DND-41 (cell line): ENCODE measurements at regions not wholly inside any gene's neighbourhood (a gene's known extent, or its start where the extent isn't known, plus 50 kb on each side); places are given as distances from the start of the nearest gene placed in this dataset.

Experiments
- ATAC-seq: fragments of 200-7000 bp; cut with Tn5 transposase; 3 replicates; pipeline ENCODE4 v1.9.1; 2021; ENCODE audit warnings: low read depth; ENCODE audit not compliant: insufficient read depth
- DNase-seq: peaks from one replicate; pipeline ENCODE4 v3.0.0-alpha.2; 2020
- H2AFZ ChIP-seq: 2 replicates; pipeline ENCODE4 v1.6.0; 2012; ENCODE audit warnings: low read depth, low read length
- H3K27ac ChIP-seq: 2 replicates; pipeline ENCODE4 v1.5.1; 2012; ENCODE audit warnings: low read length, inconsistent platforms
- H3K27me3 ChIP-seq: fragments of 200-600 bp; sonication (generic); 2 replicates; pipeline ENCODE4 v1.6.0; 2012; ENCODE audit warnings: low read length, mild to moderate bottlenecking, inconsistent platforms; ENCODE audit not compliant: insufficient read depth, poor library complexity
- H3K36me3 ChIP-seq: 2 replicates; pipeline ENCODE4 v1.5.1; 2012; ENCODE audit warnings: low read length, inconsistent platforms; ENCODE audit not compliant: insufficient read depth
- H3K4me1 ChIP-seq: 2 replicates; pipeline ENCODE4 v1.5.1; 2012; ENCODE audit warnings: mild to moderate bottlenecking, low read length; ENCODE audit not compliant: insufficient read depth
- H3K4me2 ChIP-seq: 2 replicates; pipeline ENCODE4 v1.6.0; 2012; ENCODE audit warnings: mild to moderate bottlenecking, moderate library complexity, low read length, inconsistent platforms; ENCODE audit not compliant: insufficient read depth
- H3K4me3 ChIP-seq, 2 experiments: fragments of 200-600 bp in 1 of 2; shearing (Covaris generic) in 1 of 2; 2 replicates each; pipeline ENCODE4 v1.5.1; 2012 to 2016; ENCODE audit warnings: inconsistent platforms in 2 of 2, low read length in 2 of 2, mild to moderate bottlenecking in 2 of 2, low read depth in 1 of 2, moderate library complexity in 1 of 2
- H3K79me2 ChIP-seq: 2 replicates; pipeline ENCODE4 v1.6.0; 2012; ENCODE audit warnings: low read length, inconsistent platforms; ENCODE audit not compliant: insufficient read depth
- H3K9ac ChIP-seq: 2 replicates; pipeline ENCODE4 v1.6.0; 2012; ENCODE audit warnings: low read depth, mild to moderate bottlenecking, inconsistent platforms, low read length, moderate library complexity
- H3K9me3 ChIP-seq: 2 replicates; pipeline ENCODE4 v1.5.1; 2012; ENCODE audit warnings: low read length, moderate library complexity, mild to moderate bottlenecking, inconsistent platforms; ENCODE audit not compliant: insufficient read depth, severe bottlenecking
- H4K20me1 ChIP-seq: 2 replicates; pipeline ENCODE4 v1.6.0; 2012; ENCODE audit warnings: low read length; ENCODE audit not compliant: insufficient read depth
- EZH2 ChIP-seq: IDR thresholded peaks from 3 replicates; pipeline ENCODE4 v1.6.1; 2012; ENCODE audit warnings: borderline replicate concordance, low read depth, mild to moderate bottlenecking, moderate library complexity, low read length, inconsistent platforms; ENCODE audit not compliant: severe bottlenecking
- TF ChIP-seq, protein P1 (sequence below): IDR thresholded peaks from 2 replicates; pipeline ENCODE4 v1.5.1; 2012; ENCODE audit warnings: borderline replicate concordance, low read length, moderate library complexity, mild to moderate bottlenecking; ENCODE audit not compliant: poor library complexity, severe bottlenecking; ENCODE audit errors: extremely low read depth

DNA sequence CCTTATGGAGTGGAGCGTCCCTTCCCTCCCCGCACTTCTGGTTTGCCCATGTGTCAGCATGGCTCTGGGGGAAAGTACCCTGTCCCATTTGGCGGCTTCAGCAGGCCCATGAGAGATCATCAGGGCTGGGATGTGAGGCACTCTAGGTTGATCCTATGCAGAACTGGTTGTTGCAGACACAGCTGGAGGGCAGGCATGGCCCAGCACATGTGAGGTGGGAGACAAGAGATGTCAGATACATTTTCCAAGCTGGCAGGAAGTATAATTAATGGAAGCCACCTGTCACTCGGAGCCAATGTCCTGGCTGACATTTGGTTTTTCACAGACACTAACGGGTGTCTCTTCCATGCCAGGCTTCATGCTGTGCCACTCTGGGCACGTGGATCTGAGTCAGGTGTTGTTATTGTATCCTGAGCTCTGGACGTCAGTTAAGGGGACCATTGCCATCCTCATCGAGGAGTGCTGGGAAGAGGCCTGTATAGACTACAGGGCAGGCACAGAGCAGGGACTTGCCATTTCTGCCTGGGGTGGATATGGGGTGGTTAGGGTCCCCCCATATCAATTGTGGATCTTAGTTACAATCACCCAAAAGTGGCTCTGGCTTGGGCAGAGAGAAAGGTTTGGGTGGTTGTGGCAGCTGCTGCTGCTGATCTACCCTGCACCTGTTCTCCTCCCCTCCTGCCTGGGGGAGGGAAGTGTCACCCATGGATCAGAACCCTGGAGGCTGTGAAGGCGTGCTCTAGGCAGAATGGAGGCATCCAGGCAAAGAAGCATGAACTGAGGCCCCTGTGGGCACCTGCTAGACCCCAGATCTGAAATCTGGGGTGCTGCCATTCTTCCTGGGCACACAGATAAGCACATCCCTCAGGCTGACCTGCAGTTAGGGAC, 140.7 kb downstream of the FBLN2 start:
- Histone ChIP-seq H3K4me2 (no peak overlapping the region), H4K20me1 (no peaks in the 10 kb centered on the region), H2AFZ (no peak overlapping the region), H3K79me2 (no peaks in the 10 kb centered on the region), H3K9me3 (no peaks in the 10 kb centered on the region), H3K27me3 (peaks cover 9% of the 10 kb centered on the region), H3K4me1 (no peaks in the 10 kb centered on the region), H3K9ac (no peak overlapping the region), H3K4me3 (no peak overlapping the region), H3K27ac (no peak overlapping the region), H3K36me3 (no peaks in the 10 kb centered on the region)
- DNase-seq (no peak), ATAC-seq (no peak)
- TF ChIP-seq, protein P1, sequence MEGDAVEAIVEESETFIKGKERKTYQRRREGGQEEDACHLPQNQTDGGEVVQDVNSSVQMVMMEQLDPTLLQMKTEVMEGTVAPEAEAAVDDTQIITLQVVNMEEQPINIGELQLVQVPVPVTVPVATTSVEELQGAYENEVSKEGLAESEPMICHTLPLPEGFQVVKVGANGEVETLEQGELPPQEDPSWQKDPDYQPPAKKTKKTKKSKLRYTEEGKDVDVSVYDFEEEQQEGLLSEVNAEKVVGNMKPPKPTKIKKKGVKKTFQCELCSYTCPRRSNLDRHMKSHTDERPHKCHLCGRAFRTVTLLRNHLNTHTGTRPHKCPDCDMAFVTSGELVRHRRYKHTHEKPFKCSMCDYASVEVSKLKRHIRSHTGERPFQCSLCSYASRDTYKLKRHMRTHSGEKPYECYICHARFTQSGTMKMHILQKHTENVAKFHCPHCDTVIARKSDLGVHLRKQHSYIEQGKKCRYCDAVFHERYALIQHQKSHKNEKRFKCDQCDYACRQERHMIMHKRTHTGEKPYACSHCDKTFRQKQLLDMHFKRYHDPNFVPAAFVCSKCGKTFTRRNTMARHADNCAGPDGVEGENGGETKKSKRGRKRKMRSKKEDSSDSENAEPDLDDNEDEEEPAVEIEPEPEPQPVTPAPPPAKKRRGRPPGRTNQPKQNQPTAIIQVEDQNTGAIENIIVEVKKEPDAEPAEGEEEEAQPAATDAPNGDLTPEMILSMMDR, result no peak
- no peak for TF ChIP-seq EZH2

DNA sequence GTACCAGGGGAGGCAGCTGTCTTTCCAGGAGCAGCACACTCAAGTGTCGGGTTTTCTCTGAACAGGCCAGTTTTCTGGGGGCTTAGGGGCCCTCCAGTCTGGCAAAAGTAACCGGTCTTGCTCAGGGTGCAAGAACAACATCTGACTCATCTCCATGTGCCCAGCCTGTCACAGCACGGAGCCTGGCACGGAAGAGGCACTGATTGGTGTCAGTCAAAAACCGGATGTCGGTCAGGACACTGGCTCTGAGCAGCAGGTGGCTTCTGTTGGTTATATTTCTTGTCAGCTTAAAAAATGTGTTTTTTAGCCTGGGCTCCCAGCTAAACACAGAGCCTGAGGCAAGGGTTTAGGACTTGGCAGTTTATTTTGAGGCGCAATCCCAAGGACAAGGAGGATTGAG, 139.9 kb downstream of the FBLN2 start:
- H4K20me1 ChIP-seq, result no peaks in the 10 kb centered on the region
- no peaks in the 10 kb centered on the region for H3K36me3 ChIP-seq
- DNase-seq, result no peak
- H3K4me2 ChIP-seq, result no peak overlapping the region
- no peaks in the 10 kb centered on the region for H3K9me3 ChIP-seq
- no peaks in the 10 kb centered on the region for H3K79me2 ChIP-seq
- TF ChIP-seq, protein P1, result no peak
- no peak for TF ChIP-seq EZH2
- no peak overlapping the region for H2AFZ ChIP-seq
- no peak overlapping the region for H3K4me3 ChIP-seq
- peaks cover 9% of the 10 kb centered on the region for H3K27me3 ChIP-seq
- H3K9ac ChIP-seq, result no peak overlapping the region
- ATAC-seq, result no peak
- no peak overlapping the region for H3K27ac ChIP-seq
- no peaks in the 10 kb centered on the region for H3K4me1 ChIP-seq

DNA sequence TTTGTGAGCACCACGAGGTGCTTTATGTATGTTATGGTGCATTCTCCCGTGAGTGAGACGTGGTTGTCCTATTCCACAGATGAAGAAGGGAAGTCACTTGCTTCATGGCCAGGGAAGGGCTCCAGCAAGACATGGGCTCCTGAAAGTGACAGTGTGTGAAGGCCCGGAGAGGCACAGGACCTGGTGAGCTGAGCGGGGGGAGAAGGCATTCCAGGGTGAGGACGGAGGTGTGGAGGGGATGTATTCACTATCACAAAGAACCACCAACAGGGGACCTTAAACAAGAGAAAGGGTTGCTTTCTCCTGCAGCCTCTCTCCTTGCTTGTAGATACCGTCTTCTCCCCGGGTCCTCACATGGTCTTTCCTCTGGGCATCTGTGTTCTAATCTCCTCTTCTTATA, 139.1 kb downstream of the FBLN2 start:
- no peak overlapping the region for H3K9ac ChIP-seq
- no peaks in the 10 kb centered on the region for H3K9me3 ChIP-seq
- no peak overlapping the region for H3K4me2 ChIP-seq
- H3K36me3 ChIP-seq, result no peaks in the 10 kb centered on the region
- DNase-seq (no peak), ATAC-seq (no peak)
- H3K27me3 ChIP-seq, result peaks cover 9% of the 10 kb centered on the region
- H3K4me1 ChIP-seq, result no peaks in the 10 kb centered on the region
- H3K79me2 ChIP-seq, result no peaks in the 10 kb centered on the region
- no peak overlapping the region for H2AFZ ChIP-seq
- TF ChIP-seq, protein P1, result no peak
- TF ChIP-seq EZH2, result no peak
- H3K27ac ChIP-seq, result no peak overlapping the region
- no peaks in the 10 kb centered on the region for H4K20me1 ChIP-seq
- H3K4me3 ChIP-seq, result no peak overlapping the region
